ENCODE measurements at regions not wholly inside any gene's neighbourhood (a gene's known extent, or its start where the extent isn't known, plus 50 kb on each side); places are given as distances from the start of the nearest gene placed in this dataset.
"Not testable (repeated sequence)": the region's sequence is repeated elsewhere in the genome, so short reads cannot be mapped to it uniquely, and the experiment has no call there.

GRCh38 chr10:63033616-63034185, 99.4 kb upstream of the NRBF2 start:
- not testable (repeated sequence) for TF ChIP-seq CTCF (IDR thresholded peaks at IDR 0.05); SIN3A (IDR thresholded peaks at IDR 0.05; ENCODE audit: borderline replicate concordance, insufficient read depth, low read depth, low read length); REST (IDR thresholded peaks at IDR 0.05; ENCODE audit: insufficient read depth in 1 of 2, low read depth in 2 of 2, low read length in 1 of 2); POLR2AphosphoS5 (IDR thresholded peaks at IDR 0.05; ENCODE audit: low read depth, low read length)
